Natural killer cell (primary cell): ENCODE measurements at regions not wholly inside any gene's neighbourhood (a gene's known extent, or its start where the extent isn't known, plus 50 kb on each side); places are given as distances from the start of the nearest gene placed in this dataset.
"Not testable (repeated sequence)": the region's sequence is repeated elsewhere in the genome, so short reads cannot be mapped to it uniquely, and the experiment has no call there.

Experiments used
- ATAC-seq, 3 donors: fragments of 150-1000 bp in 2 of 3; fragments of 200-7000 bp in 1 of 3; cut with Tn5 transposase; 1 replicate in 1 of 3; 2 replicates in 2 of 3; pipeline ENCODE4 v1.10.0; 2021; ENCODE audit warnings: mild to moderate bottlenecking in 2 of 3, moderate library complexity in 2 of 3
- DNase-seq, 2 donors: peaks; one replicate each; pipeline versions ENCODE4 v3.0.0 to v3.0.0-alpha.2; 2013 to 2021; ENCODE audit warnings: mixed read lengths in 1 of 2
- H3K27ac ChIP-seq: one replicate; pipeline ENCODE4 v1.5.1; 2013; ENCODE audit warnings: mild to moderate bottlenecking, low read length
- H3K27me3 ChIP-seq: one replicate; pipeline ENCODE4 v1.6.1; 2013; ENCODE audit warnings: low read length; ENCODE audit not compliant: control insufficient read depth, insufficient read depth
- H3K36me3 ChIP-seq: one replicate; pipeline ENCODE4 v1.6.1; 2013; ENCODE audit warnings: low read length; ENCODE audit not compliant: control insufficient read depth, insufficient read depth
- H3K4me1 ChIP-seq: one replicate; pipeline ENCODE4 v1.6.1; 2013; ENCODE audit warnings: low read length; ENCODE audit not compliant: control insufficient read depth, insufficient read depth
- H3K4me3 ChIP-seq: one replicate; pipeline ENCODE4 v1.5.1; 2013; ENCODE audit warnings: low read length
- H3K9me3 ChIP-seq: one replicate; pipeline ENCODE4 v1.6.1; 2013; ENCODE audit warnings: low read length; ENCODE audit not compliant: control insufficient read depth, insufficient read depth
- H3K27ac Mint-ChIP-seq, 2 donors: one replicate each; pipeline ENCODE4 v1.8.0; 2022; ENCODE audit warnings: mild to moderate bottlenecking in 2 of 2, mixed read lengths in 2 of 2, moderate library complexity in 1 of 2
- H3K27me3 Mint-ChIP-seq, 2 donors: one replicate each; pipeline ENCODE4 v1.8.0; 2022; ENCODE audit warnings: low read depth in 2 of 2, mixed read lengths in 2 of 2
- H3K36me3 Mint-ChIP-seq: one replicate; pipeline ENCODE4 v1.8.0; 2022; ENCODE audit warnings: mixed read lengths
- H3K4me1 Mint-ChIP-seq, 2 donors: one replicate each; pipeline ENCODE4 v1.8.0; 2022; ENCODE audit warnings: mixed read lengths in 2 of 2
- H3K4me3 Mint-ChIP-seq: one replicate; pipeline ENCODE4 v1.8.0; 2022; ENCODE audit warnings: mild to moderate bottlenecking, moderate library complexity, mixed read lengths
- H3K9me3 Mint-ChIP-seq, 2 donors: one replicate each; pipeline ENCODE4 v1.8.0; 2022; ENCODE audit warnings: mixed read lengths in 2 of 2
- WGBS: methylation state at CpG from one replicate; pipeline ENCODE4 v1.1.7; 2013; ENCODE audit warnings: missing lambda C conversion rate; ENCODE audit not compliant: insufficient coverage; 5-methylcytosine and 5-hydroxymethylcytosine counted together
- intact Hi-C: fragments of 100-400 bp; cut with micrococcal nuclease; formaldehyde crosslinking; loops from one replicate; pipeline ENCODE4 v1.14.2; 2022
- TF ChIP-seq, protein P1 (sequence below): fragments of 200-600 bp; IDR thresholded peaks from one replicate; pipeline ENCODE4 v1.8.0; 2022; ENCODE audit warnings: antibody characterized with exemption

DNA sequence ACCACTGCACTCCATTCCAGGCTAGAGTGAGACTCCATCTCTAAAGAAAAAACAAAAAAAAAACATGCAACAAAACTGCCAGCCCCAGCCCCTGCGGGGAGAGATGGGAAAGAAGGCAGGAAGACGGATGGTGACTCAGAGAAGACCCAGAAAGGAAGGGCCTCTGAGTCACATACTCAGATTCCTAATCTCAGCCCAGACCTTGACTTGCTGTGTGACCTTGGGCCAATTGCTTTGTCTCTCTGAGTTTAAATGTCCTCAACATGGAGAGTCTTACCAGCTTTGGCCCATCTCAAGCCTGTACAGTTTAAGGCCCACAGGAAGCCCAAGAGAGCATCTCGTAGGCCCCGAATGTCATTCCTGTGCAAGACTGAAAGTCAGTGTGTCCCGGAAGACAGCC, 86.5 kb upstream of the LHX1 start:
- 92% methylated on average over 5 of the region's 5 CpGs for WGBS
- H3K27ac ChIP-seq, result no peak overlapping the region
- no peaks in the 10 kb centered on the region for H3K36me3 ChIP-seq
- no peaks in the 10 kb centered on the region for H3K9me3 ChIP-seq
- Mint-ChIP-seq H3K4me1 (no peaks in the 10 kb centered on the region), H3K27ac (no peak overlapping the region), H3K9me3 (no peaks in the 10 kb centered on the region), H3K36me3 (no peaks in the 10 kb centered on the region), H3K27me3 (peaks cover 12 to 19% of the 10 kb centered on the region in 2 donors), H3K4me3 (no peak overlapping the region)
- H3K4me3 ChIP-seq, result no peak overlapping the region
- intact Hi-C loops, result no loop called here
- TF ChIP-seq, protein P1, sequence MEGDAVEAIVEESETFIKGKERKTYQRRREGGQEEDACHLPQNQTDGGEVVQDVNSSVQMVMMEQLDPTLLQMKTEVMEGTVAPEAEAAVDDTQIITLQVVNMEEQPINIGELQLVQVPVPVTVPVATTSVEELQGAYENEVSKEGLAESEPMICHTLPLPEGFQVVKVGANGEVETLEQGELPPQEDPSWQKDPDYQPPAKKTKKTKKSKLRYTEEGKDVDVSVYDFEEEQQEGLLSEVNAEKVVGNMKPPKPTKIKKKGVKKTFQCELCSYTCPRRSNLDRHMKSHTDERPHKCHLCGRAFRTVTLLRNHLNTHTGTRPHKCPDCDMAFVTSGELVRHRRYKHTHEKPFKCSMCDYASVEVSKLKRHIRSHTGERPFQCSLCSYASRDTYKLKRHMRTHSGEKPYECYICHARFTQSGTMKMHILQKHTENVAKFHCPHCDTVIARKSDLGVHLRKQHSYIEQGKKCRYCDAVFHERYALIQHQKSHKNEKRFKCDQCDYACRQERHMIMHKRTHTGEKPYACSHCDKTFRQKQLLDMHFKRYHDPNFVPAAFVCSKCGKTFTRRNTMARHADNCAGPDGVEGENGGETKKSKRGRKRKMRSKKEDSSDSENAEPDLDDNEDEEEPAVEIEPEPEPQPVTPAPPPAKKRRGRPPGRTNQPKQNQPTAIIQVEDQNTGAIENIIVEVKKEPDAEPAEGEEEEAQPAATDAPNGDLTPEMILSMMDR, result no peak
- H3K4me1 ChIP-seq, result no peaks in the 10 kb centered on the region
- H3K27me3 ChIP-seq, result peaks cover 4% of the 10 kb centered on the region
- ATAC-seq (no peak), DNase-seq (no peak)

DNA sequence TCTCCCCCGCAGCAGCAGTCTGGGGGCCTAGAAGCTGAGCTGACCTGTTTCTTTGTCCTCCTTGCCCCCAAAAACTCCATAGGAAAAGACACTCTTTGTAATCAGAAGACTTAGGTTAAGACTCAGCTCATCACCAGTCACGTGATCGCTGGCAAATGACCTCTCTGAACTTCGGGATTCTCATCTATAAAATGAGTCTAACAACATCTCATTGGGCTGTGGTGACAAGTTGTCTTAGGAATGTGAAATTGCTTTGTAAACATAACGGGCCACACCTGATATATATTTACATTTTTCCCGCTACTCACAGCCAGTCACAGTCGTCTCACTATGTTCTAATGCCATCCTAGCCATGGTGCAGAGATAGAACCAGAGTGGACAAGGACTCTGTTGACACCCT, 86.0 kb upstream of the LHX1 start:
- Mint-ChIP-seq H3K27ac (no peak overlapping the region), H3K36me3 (no peaks in the 10 kb centered on the region), H3K27me3 (peaks cover 15 to 22% of the 10 kb centered on the region in 2 donors), H3K4me1 (no peaks in the 10 kb centered on the region), H3K9me3 (no peaks in the 10 kb centered on the region), H3K4me3 (no peak overlapping the region)
- TF ChIP-seq, protein P1, result no peak
- peaks cover 4% of the 10 kb centered on the region for H3K27me3 ChIP-seq
- 85% methylated on average over 6 of the region's 7 CpGs for WGBS
- H3K4me1 ChIP-seq, result no peaks in the 10 kb centered on the region
- no peak overlapping the region for H3K27ac ChIP-seq
- intact Hi-C loops, result no loop called here
- H3K36me3 ChIP-seq, result no peaks in the 10 kb centered on the region
- DNase-seq (no peak), ATAC-seq (no peak)
- H3K9me3 ChIP-seq, result no peaks in the 10 kb centered on the region
- no peak overlapping the region for H3K4me3 ChIP-seq

DNA sequence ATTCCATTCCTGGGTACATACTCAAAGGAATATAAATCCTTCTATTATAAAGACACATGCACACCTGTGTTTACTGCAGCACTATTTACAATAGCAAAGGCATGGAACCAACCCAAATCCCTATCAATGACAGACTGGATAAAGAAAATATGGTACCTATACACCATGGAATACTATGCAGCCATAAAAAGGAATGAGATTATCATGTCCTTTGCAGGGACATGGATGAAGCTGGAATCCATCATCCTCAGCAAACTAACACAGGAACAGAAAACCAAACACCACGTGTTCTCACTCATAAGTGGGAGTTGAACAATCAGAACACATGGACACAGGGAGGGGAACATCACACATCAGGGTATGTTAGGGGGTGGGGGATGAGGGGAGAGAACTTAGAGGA, 84.8 kb upstream of the LHX1 start:
- H3K36me3 Mint-ChIP-seq, H3K27ac Mint-ChIP-seq, H3K27me3 ChIP-seq, DNase-seq, H3K4me3 Mint-ChIP-seq, H3K36me3 ChIP-seq, H3K4me3 ChIP-seq, H3K9me3 ChIP-seq, H3K27ac ChIP-seq, H3K4me1 Mint-ChIP-seq, H3K4me1 ChIP-seq, intact Hi-C loops, ATAC-seq, H3K9me3 Mint-ChIP-seq: not testable (repeated sequence)
- H3K27me3 Mint-ChIP-seq, result peaks cover 24 to 25% of the 10 kb centered on the region in 2 donors
- no CpG with 5 or more reads among the region's 1 CpG for WGBS

- Histone ChIP-seq H3K4me3 (no peak overlapping the region), H3K36me3 (no peaks in the 10 kb centered on the region), H3K9me3 (no peaks in the 10 kb centered on the region), H3K27me3 (no peaks in the 10 kb centered on the region), H3K4me1 (no peaks in the 10 kb centered on the region), H3K27ac (no peak overlapping the region)
- Mint-ChIP-seq H3K4me3 (no peak overlapping the region), H3K4me1 (no peaks in the 10 kb centered on the region), H3K27ac (no peak overlapping the region), H3K36me3 (no peaks in the 10 kb centered on the region), H3K27me3 (peaks cover 24 to 27% of the 10 kb centered on the region in 2 donors), H3K9me3 (no peaks in the 10 kb centered on the region)
- WGBS, result 57% methylated on average over 3 of the region's 3 CpGs
- intact Hi-C loops, result no loop called here
- DNase-seq (no peak), ATAC-seq (no peak)
- TF ChIP-seq, protein P1, result no peak
These were observed 82.3 kb upstream of the LHX1 start for GRCh38 chr17:36854982-36855381.
